SK-N-SH (cell line): ENCODE measurements at regions not wholly inside any gene's neighbourhood (a gene's known extent, or its start where the extent isn't known, plus 50 kb on each side); places are given as distances from the start of the nearest gene placed in this dataset.
A peak's percentile ranks its signal among the peaks of the same experiment; 100 is the strongest.

ENCODE experiments used
- CTCF ChIA-PET: fragments of 300-600, 350-600 bp; formaldehyde crosslinking; extraction: SDS; loops from one replicate; lab custom pipeline; 2021; lab: Yijun Ruan, JAX
- POLR2A ChIA-PET: fragments of 350-600 bp; sonication (Branson Sonifier 250); formaldehyde crosslinking; extraction: SDS; loops from one replicate; lab custom pipeline; 2020; ENCODE audit warnings: antibody characterized with exemption, inconsistent platforms; lab: Yijun Ruan, JAX
- DNase-seq: peaks from one replicate; pipeline ENCODE4 v3.0.0; 2012
- H2AFZ ChIP-seq: fragments of 200-600 bp; sonication (generic); 2 replicates; pipeline ENCODE4 v1.8.1; 2016; ENCODE audit warnings: antibody characterized with exemption, mild to moderate bottlenecking, low read depth
- H3F3A ChIP-seq: fragments of 200-600 bp; sonication (generic); replicated peaks from 2 replicates; pipeline ENCODE3; 2016; ENCODE audit warnings: antibody characterized with exemption, mild to moderate bottlenecking; ENCODE audit not compliant: insufficient read depth
- H3K27ac ChIP-seq, 2 experiments: fragments of 200-500 bp in 1 of 2; fragments of 200-600 bp in 1 of 2; sonication (Bioruptor generic) in 1 of 2; sonication (generic), shearing (Covaris generic) in 1 of 2; 2 replicates each; pipeline versions ENCODE4 v1.5.1 to v1.6.1; 2014 to 2016; ENCODE audit warnings: low read depth in 2 of 2, inconsistent platforms in 1 of 2, low read length in 1 of 2, mild to moderate bottlenecking in 1 of 2, mixed read lengths in 1 of 2
- H3K27me3 ChIP-seq: fragments of 200-600 bp; sonication (generic), shearing (Covaris generic); 2 replicates; pipeline ENCODE4 v1.6.1; 2016; ENCODE audit warnings: mixed run types; ENCODE audit not compliant: insufficient read depth
- H3K36me3 ChIP-seq, 2 experiments: fragments of 200-500 bp in 1 of 2; fragments of 200-600 bp in 1 of 2; sonication (Bioruptor generic) in 1 of 2; sonication (generic) in 1 of 2; replicated peaks in 1 of 2; 2 replicates each; pipeline versions ENCODE3 to v1.5.1; 2014 to 2016; ENCODE audit warnings: low read length in 1 of 2, mild to moderate bottlenecking in 1 of 2; ENCODE audit not compliant: insufficient read depth in 2 of 2, control insufficient read depth in 1 of 2
- H3K4me1 ChIP-seq, 2 experiments: fragments of 200-500 bp in 1 of 2; fragments of 200-600 bp in 1 of 2; sonication (Bioruptor generic) in 1 of 2; sonication (generic), shearing (Covaris generic) in 1 of 2; 2 replicates each; pipeline versions ENCODE4 v1.5.1 to v1.6.1; 2014 to 2016; ENCODE audit warnings: low read depth in 1 of 2, low read length in 1 of 2, mixed run types in 1 of 2; ENCODE audit not compliant: insufficient read depth in 2 of 2, control insufficient read depth in 1 of 2
- H3K4me2 ChIP-seq: fragments of 200-600 bp; sonication (generic), shearing (Covaris generic); 2 replicates; pipeline ENCODE4 v1.6.1; 2017; ENCODE audit warnings: mixed run types
- H3K4me3 ChIP-seq, 2 experiments: fragments of 200-500 bp in 1 of 2; fragments of 200-600 bp in 1 of 2; sonication (Bioruptor generic) in 1 of 2; sonication (generic), shearing (Covaris generic) in 1 of 2; 2 replicates each; pipeline versions ENCODE4 v1.5.1 to v1.8.1; 2014 to 2016; ENCODE audit warnings: low read depth in 2 of 2, inconsistent platforms in 1 of 2, low read length in 1 of 2, mild to moderate bottlenecking in 1 of 2, mixed read lengths in 1 of 2, moderate library complexity in 1 of 2
- H3K79me2 ChIP-seq: fragments of 200-600 bp; sonication (generic); 2 replicates; pipeline ENCODE4 v1.8.1; 2017; ENCODE audit warnings: mild to moderate bottlenecking; ENCODE audit not compliant: insufficient read depth
- H3K9ac ChIP-seq: fragments of 200-600 bp; sonication (generic); 2 replicates; pipeline ENCODE4 v1.6.1; 2017; ENCODE audit warnings: mixed run types
- H3K9me2 ChIP-seq: fragments of 200-600 bp; sonication (generic); 2 replicates; pipeline ENCODE4 v1.6.1; 2017; ENCODE audit warnings: mixed run types
- H3K9me3 ChIP-seq: fragments of 200-600 bp; sonication (generic); 2 replicates; pipeline ENCODE4 v1.6.1; 2017; ENCODE audit warnings: mixed run types, mild to moderate bottlenecking, moderate library complexity
- H4K20me1 ChIP-seq: fragments of 200-600 bp; sonication (generic); 2 replicates; pipeline ENCODE4 v1.6.1; 2017; ENCODE audit warnings: mild to moderate bottlenecking, mixed run types; ENCODE audit not compliant: insufficient read depth
- CHD2 ChIP-seq: fragments of 150-350 bp; IDR thresholded peaks from 2 replicates; pipeline ENCODE4 v1.6.1; 2018; ENCODE audit warnings: low read length; ENCODE audit not compliant: partially characterized antibody
- EP300 ChIP-seq, 2 experiments: IDR thresholded peaks; 2 replicates each; pipeline versions ENCODE4 v1.4.0 to v1.6.1; 2012; ENCODE audit warnings: borderline replicate concordance in 1 of 2, low read depth in 1 of 2, low read length in 1 of 2
- NRF1 ChIP-seq: IDR thresholded peaks from 2 replicates; pipeline ENCODE4 v1.6.1; 2012; ENCODE audit warnings: low read depth, mild to moderate bottlenecking, low read length
- RXRA ChIP-seq: IDR thresholded peaks from 2 replicates; pipeline ENCODE4 v1.4.0; 2012; ENCODE audit warnings: low read depth, mild to moderate bottlenecking, borderline replicate concordance
- SMC3 ChIP-seq: IDR thresholded peaks from 2 replicates; pipeline ENCODE4 v1.6.1; 2012; ENCODE audit warnings: low read depth, low read length, improper control_type of control experiment
- TCF12 ChIP-seq: IDR thresholded peaks from 2 replicates; pipeline ENCODE4 v1.4.0; 2012
- TEAD4 ChIP-seq: IDR thresholded peaks from 2 replicates; pipeline ENCODE4 v1.4.0; 2012; ENCODE audit warnings: mild to moderate bottlenecking, borderline replicate concordance; ENCODE audit not compliant: insufficient read depth
- WGBS: methylation state at CpG from one replicate; pipeline ENCODE4 v1.1.6; 2017; ENCODE audit warnings: low lambda C conversion rate; 5-methylcytosine and 5-hydroxymethylcytosine counted together
- TF ChIP-seq, protein P1 (sequence below): IDR thresholded peaks from 2 replicates; pipeline ENCODE4 v1.6.1; 2012; ENCODE audit warnings: mild to moderate bottlenecking, low read depth, low read length, moderate library complexity
- TF ChIP-seq, protein P2 (sequence below): fragments of 150-350 bp; IDR thresholded peaks from 2 replicates; pipeline ENCODE4 v1.6.1; 2016; ENCODE audit warnings: mild to moderate bottlenecking, low read depth, low read length
- TF ChIP-seq, protein P3 (sequence below): fragments of 150-350 bp; IDR thresholded peaks from 2 replicates; pipeline ENCODE4 v1.6.1; 2017; ENCODE audit warnings: antibody characterized with exemption, low read length, low read depth, borderline replicate concordance
- TF ChIP-seq, protein P4 (sequence below): IDR thresholded peaks from 2 replicates; pipeline ENCODE4; 2012
- TF ChIP-seq, protein P5 (sequence below): IDR thresholded peaks from 2 replicates; pipeline ENCODE4 v1.4.0; 2012; ENCODE audit warnings: low read depth

DNA sequence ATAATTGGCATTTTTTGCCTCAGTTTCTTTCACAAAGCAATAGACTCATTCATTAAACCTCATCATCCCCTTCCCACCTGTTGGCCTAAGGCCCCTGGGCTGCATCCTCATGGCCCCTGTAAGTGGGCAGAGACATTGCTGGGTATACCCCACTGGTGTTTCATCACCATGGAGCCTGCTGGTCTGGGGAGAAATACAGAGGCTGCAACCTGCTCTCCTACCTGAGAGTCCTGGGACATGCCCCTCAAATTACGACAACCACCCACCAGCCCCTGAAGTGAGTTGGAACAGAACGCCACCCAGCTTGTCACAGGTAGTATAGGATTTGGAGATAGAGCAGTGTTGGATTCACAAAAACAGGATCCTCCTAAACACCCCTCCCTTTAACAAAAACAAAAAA lies 190.8 kb downstream of the ANKRD60 start:
- Histone ChIP-seq H4K20me1 (no peaks in the 10 kb centered on the region), H3K27ac (peak overlapping the region in 1 of 2 experiments; percentile 99; a peak in 2 of 4 replicates), H2AFZ (no peak overlapping the region)
- WGBS, result 87% methylated on average over 2 of the region's 2 CpGs
- no peak for TF ChIP-seq NRF1
- TF ChIP-seq, protein P1, sequence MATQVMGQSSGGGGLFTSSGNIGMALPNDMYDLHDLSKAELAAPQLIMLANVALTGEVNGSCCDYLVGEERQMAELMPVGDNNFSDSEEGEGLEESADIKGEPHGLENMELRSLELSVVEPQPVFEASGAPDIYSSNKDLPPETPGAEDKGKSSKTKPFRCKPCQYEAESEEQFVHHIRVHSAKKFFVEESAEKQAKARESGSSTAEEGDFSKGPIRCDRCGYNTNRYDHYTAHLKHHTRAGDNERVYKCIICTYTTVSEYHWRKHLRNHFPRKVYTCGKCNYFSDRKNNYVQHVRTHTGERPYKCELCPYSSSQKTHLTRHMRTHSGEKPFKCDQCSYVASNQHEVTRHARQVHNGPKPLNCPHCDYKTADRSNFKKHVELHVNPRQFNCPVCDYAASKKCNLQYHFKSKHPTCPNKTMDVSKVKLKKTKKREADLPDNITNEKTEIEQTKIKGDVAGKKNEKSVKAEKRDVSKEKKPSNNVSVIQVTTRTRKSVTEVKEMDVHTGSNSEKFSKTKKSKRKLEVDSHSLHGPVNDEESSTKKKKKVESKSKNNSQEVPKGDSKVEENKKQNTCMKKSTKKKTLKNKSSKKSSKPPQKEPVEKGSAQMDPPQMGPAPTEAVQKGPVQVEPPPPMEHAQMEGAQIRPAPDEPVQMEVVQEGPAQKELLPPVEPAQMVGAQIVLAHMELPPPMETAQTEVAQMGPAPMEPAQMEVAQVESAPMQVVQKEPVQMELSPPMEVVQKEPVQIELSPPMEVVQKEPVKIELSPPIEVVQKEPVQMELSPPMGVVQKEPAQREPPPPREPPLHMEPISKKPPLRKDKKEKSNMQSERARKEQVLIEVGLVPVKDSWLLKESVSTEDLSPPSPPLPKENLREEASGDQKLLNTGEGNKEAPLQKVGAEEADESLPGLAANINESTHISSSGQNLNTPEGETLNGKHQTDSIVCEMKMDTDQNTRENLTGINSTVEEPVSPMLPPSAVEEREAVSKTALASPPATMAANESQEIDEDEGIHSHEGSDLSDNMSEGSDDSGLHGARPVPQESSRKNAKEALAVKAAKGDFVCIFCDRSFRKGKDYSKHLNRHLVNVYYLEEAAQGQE, result no peak
- TF ChIP-seq, protein P2, sequence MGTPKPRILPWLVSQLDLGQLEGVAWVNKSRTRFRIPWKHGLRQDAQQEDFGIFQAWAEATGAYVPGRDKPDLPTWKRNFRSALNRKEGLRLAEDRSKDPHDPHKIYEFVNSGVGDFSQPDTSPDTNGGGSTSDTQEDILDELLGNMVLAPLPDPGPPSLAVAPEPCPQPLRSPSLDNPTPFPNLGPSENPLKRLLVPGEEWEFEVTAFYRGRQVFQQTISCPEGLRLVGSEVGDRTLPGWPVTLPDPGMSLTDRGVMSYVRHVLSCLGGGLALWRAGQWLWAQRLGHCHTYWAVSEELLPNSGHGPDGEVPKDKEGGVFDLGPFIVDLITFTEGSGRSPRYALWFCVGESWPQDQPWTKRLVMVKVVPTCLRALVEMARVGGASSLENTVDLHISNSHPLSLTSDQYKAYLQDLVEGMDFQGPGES, result no peak
- no peak for TF ChIP-seq TCF12
- no peak for TF ChIP-seq EP300 (IDR thresholded peaks at IDR 0.05; ENCODE audit: borderline replicate concordance in 1 of 2, low read depth in 1 of 2, low read length in 1 of 2)
- no peak for TF ChIP-seq RXRA
- TF ChIP-seq TEAD4, result no peak
- no peak for TF ChIP-seq SMC3
- TF ChIP-seq CHD2, result no peak
- TF ChIP-seq, protein P3, sequence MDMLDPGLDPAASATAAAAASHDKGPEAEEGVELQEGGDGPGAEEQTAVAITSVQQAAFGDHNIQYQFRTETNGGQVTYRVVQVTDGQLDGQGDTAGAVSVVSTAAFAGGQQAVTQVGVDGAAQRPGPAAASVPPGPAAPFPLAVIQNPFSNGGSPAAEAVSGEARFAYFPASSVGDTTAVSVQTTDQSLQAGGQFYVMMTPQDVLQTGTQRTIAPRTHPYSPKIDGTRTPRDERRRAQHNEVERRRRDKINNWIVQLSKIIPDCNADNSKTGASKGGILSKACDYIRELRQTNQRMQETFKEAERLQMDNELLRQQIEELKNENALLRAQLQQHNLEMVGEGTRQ, result no peak
- TF ChIP-seq, protein P4, sequence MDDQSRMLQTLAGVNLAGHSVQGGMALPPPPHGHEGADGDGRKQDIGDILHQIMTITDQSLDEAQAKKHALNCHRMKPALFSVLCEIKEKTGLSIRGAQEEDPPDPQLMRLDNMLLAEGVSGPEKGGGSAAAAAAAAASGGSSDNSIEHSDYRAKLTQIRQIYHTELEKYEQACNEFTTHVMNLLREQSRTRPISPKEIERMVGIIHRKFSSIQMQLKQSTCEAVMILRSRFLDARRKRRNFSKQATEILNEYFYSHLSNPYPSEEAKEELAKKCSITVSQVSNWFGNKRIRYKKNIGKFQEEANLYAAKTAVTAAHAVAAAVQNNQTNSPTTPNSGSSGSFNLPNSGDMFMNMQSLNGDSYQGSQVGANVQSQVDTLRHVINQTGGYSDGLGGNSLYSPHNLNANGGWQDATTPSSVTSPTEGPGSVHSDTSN, result no peak
- TF ChIP-seq, protein P5, sequence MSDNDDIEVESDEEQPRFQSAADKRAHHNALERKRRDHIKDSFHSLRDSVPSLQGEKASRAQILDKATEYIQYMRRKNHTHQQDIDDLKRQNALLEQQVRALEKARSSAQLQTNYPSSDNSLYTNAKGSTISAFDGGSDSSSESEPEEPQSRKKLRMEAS, result no peak
- TF ChIP-seq, all 33 proteins: peak for 0
- Histone ChIP-seq H3K9me2 (no peaks in the 10 kb centered on the region), H3K9ac (no peak overlapping the region), H3K4me1 (peaks cover 0 to 34% of the 10 kb centered on the region in 2 experiments; a peak in 1 of 4 replicates), H3K9me3 (no peaks in the 10 kb centered on the region), H3K4me3 (no peak overlapping the region), H3K27me3 (no peaks in the 10 kb centered on the region), H3K79me2 (no peaks in the 10 kb centered on the region), H3K36me3 (no peaks in the 10 kb centered on the region), H3K4me2 (no peak overlapping the region), H3F3A (no peaks in the 10 kb centered on the region)
- ChIA-PET CTCF (interaction anchor here (0.7 kb wide), 1 partner anchor 1398 kb away, joined by 3 read pairs; no protein-coding TSS in a partner anchor), POLR2A (no interaction called here)
- DNase-seq, result no peak
